Naive thymus-derived CD8-positive, alpha-beta T cell (primary cell): ENCODE measurements at regions not wholly inside any gene's neighbourhood (a gene's known extent, or its start where the extent isn't known, plus 50 kb on each side); places are given as distances from the start of the nearest gene placed in this dataset.

Source experiments
- ATAC-seq, 2 donors: fragments of 150-1000 bp; cut with Tn5 transposase in 1 of 2; sonication (Bioruptor Pico), chemical (Tn5 transposase) in 1 of 2; 1 replicate in 1 of 2; 2 replicates in 1 of 2; pipeline ENCODE4 v1.10.0; 2021; ENCODE audit warnings: mild to moderate bottlenecking in 2 of 2, moderate library complexity in 2 of 2
- POLR2A ChIA-PET: fragments of 350-600 bp; sonication (Branson Sonifier 250); formaldehyde crosslinking; loops from one replicate; lab custom pipeline; 2021; ENCODE audit warnings: antibody characterized with exemption; lab: Charles Lee
- DNase-seq, 10 donors: peaks; one replicate each; pipeline versions ENCODE4 v3.0.0 to v3.0.0-alpha.2; 2020 to 2022
- H3K27ac Mint-ChIP-seq, 10 donors: one replicate each; pipeline ENCODE4 v1.8.0; 2020 to 2022; ENCODE audit warnings: mild to moderate bottlenecking in 10 of 10, mixed read lengths in 10 of 10, moderate library complexity in 4 of 10, inconsistent platforms in 1 of 10
- H3K27me3 Mint-ChIP-seq, 5 donors: one replicate each; pipeline ENCODE4 v1.8.0; 2021 to 2022; ENCODE audit warnings: mixed read lengths in 5 of 5
- H3K36me3 Mint-ChIP-seq, 3 donors: one replicate each; pipeline ENCODE4 v1.8.0; 2020 to 2022; ENCODE audit warnings: mixed read lengths in 3 of 3, mild to moderate bottlenecking in 2 of 3, inconsistent platforms in 1 of 3
- H3K4me1 Mint-ChIP-seq, 4 donors: one replicate each; pipeline ENCODE4 v1.8.0; 2021 to 2022; ENCODE audit warnings: mixed read lengths in 4 of 4
- H3K4me3 Mint-ChIP-seq, 10 donors: one replicate each; pipeline ENCODE4 v1.8.0; 2020 to 2022; ENCODE audit warnings: mild to moderate bottlenecking in 10 of 10, mixed read lengths in 10 of 10, moderate library complexity in 6 of 10, inconsistent platforms in 1 of 10
- H3K9me3 Mint-ChIP-seq, 9 donors: one replicate each; pipeline ENCODE4 v1.8.0; 2020 to 2022; ENCODE audit warnings: mixed read lengths in 9 of 9, mild to moderate bottlenecking in 3 of 9, inconsistent platforms in 1 of 9, moderate library complexity in 1 of 9

DNA sequence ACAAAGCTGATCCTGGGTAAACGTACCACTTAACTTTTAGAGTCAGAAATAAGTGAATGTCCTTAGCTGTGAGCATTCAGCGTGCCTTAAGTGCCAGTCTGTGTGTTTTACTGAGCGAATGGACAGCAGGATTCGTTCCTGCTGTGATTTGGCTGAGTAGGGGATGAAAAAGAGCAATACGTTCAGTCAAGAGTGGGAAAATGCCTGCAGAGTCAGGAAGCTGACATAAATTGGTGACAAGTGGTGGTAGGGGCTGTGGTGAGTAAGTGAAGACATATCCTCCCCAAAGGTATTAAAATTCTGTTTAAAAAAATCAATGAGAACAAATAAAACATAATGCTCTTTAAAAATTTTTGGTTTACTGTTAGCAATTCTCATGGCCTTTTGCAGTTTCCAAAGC lies 56.6 kb upstream of the TNIP3 start:
- H3K36me3 Mint-ChIP-seq: no peaks in the 10 kb centered on the region
- H3K4me1 Mint-ChIP-seq: peaks cover 7 to 18% (median 15%) of the 10 kb centered on the region in 4 donors
- POLR2A ChIA-PET: no interaction called here
- no peak for DNase-seq
- H3K4me3 Mint-ChIP-seq: peak overlapping the region in 2 of 10 donors; percentile 24 to 74
- no peaks in the 10 kb centered on the region for H3K9me3 Mint-ChIP-seq
- H3K27ac Mint-ChIP-seq: peak overlapping the region in 5 of 10 donors; percentile 21 to 95 (median 55)
- H3K27me3 Mint-ChIP-seq: peaks cover 0 to 1% (median 0%) of the 10 kb centered on the region in 5 donors
- ATAC-seq: no peak

DNA sequence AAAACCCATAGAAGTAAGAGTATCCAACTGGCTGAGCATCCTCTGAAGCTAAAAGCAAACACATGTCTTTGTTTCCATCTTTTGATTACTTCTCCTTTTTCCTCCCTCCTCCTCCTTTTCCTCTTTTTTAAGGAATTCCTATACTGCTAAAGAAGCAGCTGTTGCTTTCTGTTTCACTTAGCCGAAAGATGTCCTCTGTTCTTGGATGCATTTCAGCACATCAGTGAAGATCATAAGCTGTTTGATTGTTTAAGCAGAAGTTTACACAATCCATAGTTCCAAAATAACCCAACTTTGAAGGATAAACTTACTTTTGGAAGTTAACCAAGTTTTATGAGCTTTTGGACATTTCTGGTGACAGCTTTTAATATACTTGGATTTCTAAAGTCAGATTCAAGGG lies 55.1 kb upstream of the TNIP3 start:
- ATAC-seq (no peak), DNase-seq (no peak)
- no peaks in the 10 kb centered on the region for H3K9me3 Mint-ChIP-seq
- H3K4me3 Mint-ChIP-seq: peak overlapping the region in 1 of 10 donors; percentile 38
- no peaks in the 10 kb centered on the region for H3K36me3 Mint-ChIP-seq
- peaks cover 7 to 18% (median 15%) of the 10 kb centered on the region in 4 donors for H3K4me1 Mint-ChIP-seq
- POLR2A ChIA-PET: no interaction called here
- H3K27ac Mint-ChIP-seq: peak overlapping the region in 4 of 10 donors; percentile 15 to 93 (median 50)
- peaks cover 0 to 1% (median 0%) of the 10 kb centered on the region in 5 donors for H3K27me3 Mint-ChIP-seq

DNA sequence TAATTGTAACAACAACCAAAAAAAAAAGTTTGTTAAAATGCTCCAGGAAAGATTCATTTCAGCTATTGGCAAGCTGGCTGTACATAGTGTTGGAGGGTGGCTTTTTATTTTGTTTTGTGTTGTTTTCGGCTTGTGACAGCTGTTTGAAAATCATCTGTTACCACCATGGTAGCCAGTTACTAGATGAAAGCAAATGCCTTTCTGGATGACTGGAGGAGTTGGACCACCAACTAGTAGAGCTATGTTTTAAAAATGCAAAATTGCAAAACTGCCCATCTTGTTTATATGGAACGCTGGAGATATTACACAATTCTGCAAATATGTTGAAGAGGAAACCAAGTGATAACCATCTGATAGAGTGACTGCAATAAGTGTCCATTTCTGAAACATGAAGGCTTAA lies 53.2 kb upstream of the TNIP3 start:
- Mint-ChIP-seq H3K4me1 (peaks cover 7 to 18% (median 15%) of the 10 kb centered on the region in 4 donors), H3K27ac (peak overlapping the region in 1 of 10 donors; percentile 63), H3K27me3 (peaks cover 0 to 1% (median 0%) of the 10 kb centered on the region in 5 donors), H3K9me3 (no peaks in the 10 kb centered on the region), H3K4me3 (no peak overlapping the region), H3K36me3 (no peaks in the 10 kb centered on the region)
- POLR2A ChIA-PET: no interaction called here
- no peak for DNase-seq
- no peak for ATAC-seq

DNA sequence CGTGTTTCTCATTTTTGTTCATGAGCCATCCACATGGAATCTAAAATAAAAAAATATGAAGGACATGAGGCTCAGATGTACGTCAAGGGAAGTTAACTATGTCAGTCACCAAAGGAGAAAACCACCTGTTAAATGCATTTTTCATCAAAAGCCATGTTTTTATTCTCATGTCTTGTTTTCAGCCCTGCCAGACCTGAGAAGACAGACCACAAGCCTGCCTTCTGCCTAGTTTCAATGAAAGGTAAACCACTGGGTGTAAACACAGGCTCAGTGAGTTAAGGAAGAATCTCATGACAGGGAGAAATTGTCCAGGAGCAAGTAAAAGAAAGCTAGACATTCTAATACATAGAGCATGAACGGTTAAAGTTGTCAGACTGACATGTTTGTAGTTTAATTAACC lies 52.3 kb upstream of the TNIP3 start:
- H3K4me3 Mint-ChIP-seq: peak overlapping the region in 1 of 10 donors; percentile 65
- peaks cover 5 to 14% (median 9%) of the 10 kb centered on the region in 4 donors for H3K4me1 Mint-ChIP-seq
- DNase-seq (peak in 2 of 10 donors; percentile 14 to 28), ATAC-seq (peak in 1 of 2 donors; percentile 36)
- H3K9me3 Mint-ChIP-seq: no peaks in the 10 kb centered on the region
- no peaks in the 10 kb centered on the region for H3K36me3 Mint-ChIP-seq
- H3K27ac Mint-ChIP-seq: peak overlapping the region in 2 of 10 donors; percentile 51 to 93
- POLR2A ChIA-PET: no interaction called here
- peaks cover 0 to 1% (median 0%) of the 10 kb centered on the region in 5 donors for H3K27me3 Mint-ChIP-seq

DNA sequence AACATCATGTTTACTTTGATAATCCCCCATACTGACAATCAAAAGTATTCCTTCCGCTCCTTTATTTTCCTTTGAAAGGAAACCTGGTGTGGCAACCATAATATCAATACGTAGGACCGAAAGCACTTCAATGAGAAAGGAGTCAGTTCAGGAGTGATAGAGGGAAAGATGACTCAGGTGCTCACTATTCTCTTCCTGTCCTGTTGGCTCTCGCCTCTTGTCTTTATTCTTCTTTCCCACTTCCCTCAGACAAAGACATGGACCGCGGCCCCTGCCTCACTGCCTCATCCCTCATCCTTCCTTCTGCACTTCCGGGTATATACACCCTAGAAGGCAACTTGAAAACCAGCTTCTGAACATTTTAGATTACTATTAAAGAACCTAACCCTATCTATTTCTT lies 49.8 kb upstream of the TNIP3 start:
- peaks cover 0 to 4% (median 0%) of the 10 kb centered on the region in 9 donors for H3K9me3 Mint-ChIP-seq
- peaks cover 0 to 7% (median 4%) of the 10 kb centered on the region in 4 donors for H3K4me1 Mint-ChIP-seq
- DNase-seq (no peak), ATAC-seq (no peak)
- H3K4me3 Mint-ChIP-seq: peak overlapping the region in 2 of 10 donors; percentile 43 to 68
- POLR2A ChIA-PET: no interaction called here
- H3K27me3 Mint-ChIP-seq: peaks cover 0 to 1% (median 0%) of the 10 kb centered on the region in 5 donors
- H3K36me3 Mint-ChIP-seq: peaks cover 0 to 6% (median 3%) of the 10 kb centered on the region in 3 donors
- H3K27ac Mint-ChIP-seq: peak overlapping the region in 1 of 10 donors; percentile 90
